GM23338 (cell line): ENCODE measurements at regions not wholly inside any gene's neighbourhood (a gene's known extent, or its start where the extent isn't known, plus 50 kb on each side); places are given as distances from the start of the nearest gene placed in this dataset.
A peak's percentile ranks its signal among the peaks of the same experiment; 100 is the strongest.

Experiments
- ATAC-seq: fragments of 200-7000 bp; cut with Tn5 transposase; 3 replicates; pipeline ENCODE4 v1.9.1; 2020
- DNase-seq: peaks from one replicate; pipeline ENCODE4 v3.0.0-alpha.2; 2015; ENCODE audit warnings: low spot score
- H2AFZ ChIP-seq: fragments of 200-600 bp; sonication (generic); 2 replicates; pipeline ENCODE4 v1.8.0; 2016; ENCODE audit warnings: antibody characterized with exemption, mild to moderate bottlenecking, moderate library complexity
- H3F3A ChIP-seq: fragments of 200-600 bp; sonication (generic); replicated peaks from 2 replicates; pipeline ENCODE4 v1.8.0; 2017; ENCODE audit warnings: antibody characterized with exemption, mixed run types, low read depth
- H3K27ac ChIP-seq: fragments of 200-600 bp; sonication (generic); 2 replicates; pipeline ENCODE4 v1.6.1; 2016; ENCODE audit warnings: low read depth
- H3K27me3 ChIP-seq: fragments of 200-600 bp; sonication (generic); 2 replicates; pipeline ENCODE4 v1.8.0; 2016; ENCODE audit warnings: mild to moderate bottlenecking, mixed run types, moderate library complexity; ENCODE audit not compliant: insufficient read depth
- H3K36me3 ChIP-seq: fragments of 200-600 bp; sonication (generic); 2 replicates; pipeline ENCODE4 v1.8.0; 2016; ENCODE audit warnings: mild to moderate bottlenecking; ENCODE audit not compliant: insufficient read depth
- H3K4me1 ChIP-seq: fragments of 200-600 bp; sonication (generic); 2 replicates; pipeline ENCODE4 v1.8.0; 2016; ENCODE audit warnings: mild to moderate bottlenecking, moderate library complexity; ENCODE audit not compliant: insufficient read depth
- H3K4me2 ChIP-seq: fragments of 200-600 bp; sonication (generic); 2 replicates; pipeline ENCODE4 v1.7.1; 2017; ENCODE audit warnings: mixed run types
- H3K4me3 ChIP-seq: fragments of 200-600 bp; sonication (generic); 2 replicates; pipeline ENCODE4 v1.6.1; 2016; ENCODE audit warnings: mixed run types
- H3K79me2 ChIP-seq: fragments of 200-600 bp; sonication (generic); replicated peaks from 2 replicates; pipeline ENCODE4 v1.8.0; 2017; ENCODE audit warnings: mild to moderate bottlenecking; ENCODE audit not compliant: insufficient read depth
- H3K9me2 ChIP-seq: fragments of 200-600 bp; sonication (generic); 2 replicates; pipeline ENCODE4 v1.8.0; 2017; ENCODE audit not compliant: insufficient read depth
- H4K20me1 ChIP-seq: fragments of 200-600 bp; sonication (generic); replicated peaks from 2 replicates; pipeline ENCODE4 v1.8.0; 2017; ENCODE audit warnings: mild to moderate bottlenecking; ENCODE audit not compliant: insufficient read depth
- H3K27ac Mint-ChIP-seq: 2 replicates; pipeline ENCODE4 v1.8.0; 2020; ENCODE audit warnings: inconsistent platforms, mild to moderate bottlenecking, moderate library complexity, mixed read lengths
- H3K27me3 Mint-ChIP-seq: 3 replicates; pipeline ENCODE4 v1.8.0; 2022; ENCODE audit warnings: low read depth, mild to moderate bottlenecking, moderate library complexity, mixed read lengths, inconsistent platforms; ENCODE audit not compliant: insufficient read depth, poor library complexity
- H3K36me3 Mint-ChIP-seq: 3 replicates; pipeline ENCODE4 v1.8.0; 2021; ENCODE audit warnings: low read depth, mild to moderate bottlenecking, inconsistent platforms, moderate library complexity, mixed read lengths
- H3K4me1 Mint-ChIP-seq: 3 replicates; pipeline ENCODE4 v1.8.0; 2020; ENCODE audit warnings: mild to moderate bottlenecking, inconsistent platforms, mixed read lengths
- H3K4me3 Mint-ChIP-seq: 3 replicates; pipeline ENCODE4 v1.8.0; 2021; ENCODE audit warnings: moderate library complexity, mild to moderate bottlenecking, inconsistent platforms, mixed read lengths
- H3K9me3 Mint-ChIP-seq: 3 replicates; pipeline ENCODE4 v1.8.0; 2020; ENCODE audit warnings: moderate library complexity, mild to moderate bottlenecking, inconsistent platforms, mixed read lengths
- ETS1 ChIP-seq: IDR thresholded peaks from 2 replicates; pipeline ENCODE4 v1.6.1; 2016; ENCODE audit warnings: antibody characterized with exemption
- EZH2 ChIP-seq: fragments of 200-600 bp; sonication (generic); IDR thresholded peaks from one replicate; pipeline ENCODE4 v1.8.0; 2017; ENCODE audit warnings: antibody characterized with exemption, mild to moderate bottlenecking, low read depth; ENCODE audit not compliant: unreplicated experiment
- EZH2phosphoT487 ChIP-seq: fragments of 200-600 bp; sonication (generic); IDR thresholded peaks from one replicate; pipeline ENCODE4 v1.8.1; 2018; ENCODE audit warnings: antibody characterized with exemption; ENCODE audit not compliant: unreplicated experiment
- JUNB ChIP-seq: IDR thresholded peaks from one replicate; pipeline ENCODE4 v1.6.1; 2016; ENCODE audit warnings: antibody characterized with exemption; ENCODE audit not compliant: unreplicated experiment
- POLR2AphosphoS5 ChIP-seq: IDR thresholded peaks from 2 replicates; pipeline ENCODE4 v1.6.1; 2016; ENCODE audit warnings: antibody characterized with exemption, low read depth
- ZNF114 ChIP-seq: fragments of 250-450 bp; sonication (Bioruptor Pico); IDR thresholded peaks from 2 replicates; pipeline ENCODE4 v1.5.0; 2020; ENCODE audit warnings: mild to moderate bottlenecking, moderate library complexity
- TF ChIP-seq, protein P1 (sequence below), 2 experiments: fragments of 200-600 bp in 1 of 2; sonication (generic) in 1 of 2; conservative IDR thresholded peaks; 2 replicates each; pipeline versions ENCODE4 v1.5.1 to v1.6.1; 2016 to 2017; ENCODE audit warnings: antibody characterized with exemption in 2 of 2, low read depth in 2 of 2, mild to moderate bottlenecking in 2 of 2, moderate library complexity in 1 of 2
- TF ChIP-seq, protein P2 (sequence below): IDR thresholded peaks from one replicate; pipeline ENCODE4 v1.6.1; 2018; ENCODE audit warnings: antibody characterized with exemption; ENCODE audit not compliant: unreplicated experiment

- ATAC-seq, result peak; percentile 61; the same call in 2 of the 3 replicates
- no peaks in the 10 kb centered on the region for H3F3A ChIP-seq
- H3K4me1 ChIP-seq, result peaks cover 4% of the 10 kb centered on the region
- no peaks in the 10 kb centered on the region for H3K79me2 ChIP-seq
- Mint-ChIP-seq H3K9me3 (no peaks in the 10 kb centered on the region), H3K27me3 (peaks cover 2% of the 10 kb centered on the region), H3K27ac (no peak overlapping the region), H3K4me1 (no peaks in the 10 kb centered on the region), H3K4me3 (no peak overlapping the region), H3K36me3 (no peaks in the 10 kb centered on the region)
- no peaks in the 10 kb centered on the region for H3K36me3 ChIP-seq
- H4K20me1 ChIP-seq, result no peaks in the 10 kb centered on the region
- DNase-seq, result peak; percentile 41
- H3K27ac ChIP-seq, result no peak overlapping the region
- TF ChIP-seq, protein P1, sequence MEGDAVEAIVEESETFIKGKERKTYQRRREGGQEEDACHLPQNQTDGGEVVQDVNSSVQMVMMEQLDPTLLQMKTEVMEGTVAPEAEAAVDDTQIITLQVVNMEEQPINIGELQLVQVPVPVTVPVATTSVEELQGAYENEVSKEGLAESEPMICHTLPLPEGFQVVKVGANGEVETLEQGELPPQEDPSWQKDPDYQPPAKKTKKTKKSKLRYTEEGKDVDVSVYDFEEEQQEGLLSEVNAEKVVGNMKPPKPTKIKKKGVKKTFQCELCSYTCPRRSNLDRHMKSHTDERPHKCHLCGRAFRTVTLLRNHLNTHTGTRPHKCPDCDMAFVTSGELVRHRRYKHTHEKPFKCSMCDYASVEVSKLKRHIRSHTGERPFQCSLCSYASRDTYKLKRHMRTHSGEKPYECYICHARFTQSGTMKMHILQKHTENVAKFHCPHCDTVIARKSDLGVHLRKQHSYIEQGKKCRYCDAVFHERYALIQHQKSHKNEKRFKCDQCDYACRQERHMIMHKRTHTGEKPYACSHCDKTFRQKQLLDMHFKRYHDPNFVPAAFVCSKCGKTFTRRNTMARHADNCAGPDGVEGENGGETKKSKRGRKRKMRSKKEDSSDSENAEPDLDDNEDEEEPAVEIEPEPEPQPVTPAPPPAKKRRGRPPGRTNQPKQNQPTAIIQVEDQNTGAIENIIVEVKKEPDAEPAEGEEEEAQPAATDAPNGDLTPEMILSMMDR (conservative IDR thresholded peaks at IDR 0.05; ENCODE audit: low read depth in 2 of 2), result peak; percentile 43 to 66
- no peak for TF ChIP-seq ZNF114 (CRISPR knock-in tag)
- TF ChIP-seq, protein P2, sequence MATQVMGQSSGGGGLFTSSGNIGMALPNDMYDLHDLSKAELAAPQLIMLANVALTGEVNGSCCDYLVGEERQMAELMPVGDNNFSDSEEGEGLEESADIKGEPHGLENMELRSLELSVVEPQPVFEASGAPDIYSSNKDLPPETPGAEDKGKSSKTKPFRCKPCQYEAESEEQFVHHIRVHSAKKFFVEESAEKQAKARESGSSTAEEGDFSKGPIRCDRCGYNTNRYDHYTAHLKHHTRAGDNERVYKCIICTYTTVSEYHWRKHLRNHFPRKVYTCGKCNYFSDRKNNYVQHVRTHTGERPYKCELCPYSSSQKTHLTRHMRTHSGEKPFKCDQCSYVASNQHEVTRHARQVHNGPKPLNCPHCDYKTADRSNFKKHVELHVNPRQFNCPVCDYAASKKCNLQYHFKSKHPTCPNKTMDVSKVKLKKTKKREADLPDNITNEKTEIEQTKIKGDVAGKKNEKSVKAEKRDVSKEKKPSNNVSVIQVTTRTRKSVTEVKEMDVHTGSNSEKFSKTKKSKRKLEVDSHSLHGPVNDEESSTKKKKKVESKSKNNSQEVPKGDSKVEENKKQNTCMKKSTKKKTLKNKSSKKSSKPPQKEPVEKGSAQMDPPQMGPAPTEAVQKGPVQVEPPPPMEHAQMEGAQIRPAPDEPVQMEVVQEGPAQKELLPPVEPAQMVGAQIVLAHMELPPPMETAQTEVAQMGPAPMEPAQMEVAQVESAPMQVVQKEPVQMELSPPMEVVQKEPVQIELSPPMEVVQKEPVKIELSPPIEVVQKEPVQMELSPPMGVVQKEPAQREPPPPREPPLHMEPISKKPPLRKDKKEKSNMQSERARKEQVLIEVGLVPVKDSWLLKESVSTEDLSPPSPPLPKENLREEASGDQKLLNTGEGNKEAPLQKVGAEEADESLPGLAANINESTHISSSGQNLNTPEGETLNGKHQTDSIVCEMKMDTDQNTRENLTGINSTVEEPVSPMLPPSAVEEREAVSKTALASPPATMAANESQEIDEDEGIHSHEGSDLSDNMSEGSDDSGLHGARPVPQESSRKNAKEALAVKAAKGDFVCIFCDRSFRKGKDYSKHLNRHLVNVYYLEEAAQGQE, result no peak
- peak overlapping the region; percentile 56; the same call in 1 of the 2 replicates for H2AFZ ChIP-seq
- no peaks in the 10 kb centered on the region for H3K27me3 ChIP-seq
- H3K4me2 ChIP-seq, result no peak overlapping the region
- no peaks in the 10 kb centered on the region for H3K9me2 ChIP-seq
- no peak overlapping the region for H3K4me3 ChIP-seq
Measured at GRCh38 chr2:83016343-83017110, 1442.6 kb downstream of the SUCLG1 start.

DNA sequence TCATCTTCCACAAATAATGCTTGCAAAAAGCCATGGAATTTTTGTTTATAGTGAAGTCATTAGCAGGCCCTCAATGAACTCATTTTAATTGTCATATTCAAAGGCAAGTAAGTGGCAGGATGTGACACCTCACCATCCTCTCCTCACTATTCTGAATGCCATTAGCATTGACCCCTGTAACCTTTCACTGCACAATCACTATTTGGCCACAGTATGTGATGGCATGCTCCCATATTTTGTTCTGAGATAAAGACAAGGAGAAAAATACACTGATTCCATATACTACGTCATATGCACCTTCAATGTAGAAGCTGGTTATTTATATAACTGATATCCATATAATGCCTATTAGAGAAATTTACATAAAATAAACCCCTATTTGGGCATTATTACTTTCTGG lies 1443.2 kb downstream of the SUCLG1 start:
- Histone ChIP-seq H2AFZ (no peak overlapping the region), H3K27ac (no peak overlapping the region), H3K4me3 (no peak overlapping the region), H3K36me3 (no peaks in the 10 kb centered on the region), H3K4me2 (no peak overlapping the region), H3K9me2 (no peaks in the 10 kb centered on the region), H3K27me3 (no peaks in the 10 kb centered on the region), H4K20me1 (no peaks in the 10 kb centered on the region), H3K4me1 (peaks cover 4% of the 10 kb centered on the region), H3K79me2 (no peaks in the 10 kb centered on the region), H3F3A (no peaks in the 10 kb centered on the region)
- Mint-ChIP-seq H3K4me1 (no peaks in the 10 kb centered on the region), H3K27me3 (peaks cover 2% of the 10 kb centered on the region), H3K4me3 (no peak overlapping the region), H3K27ac (no peak overlapping the region), H3K9me3 (no peaks in the 10 kb centered on the region), H3K36me3 (peaks cover 4% of the 10 kb centered on the region; the same call in 1 of the 3 replicates)
- DNase-seq (no peak), ATAC-seq (no peak)
- TF ChIP-seq EZH2phosphoT487 (no peak), ETS1 (no peak), POLR2AphosphoS5 (no peak), EZH2 (no peak), JUNB (no peak)
- TF ChIP-seq, protein P2, result no peak
